ENCODE measurements at regions not wholly inside any gene's neighbourhood (a gene's known extent, or its start where the extent isn't known, plus 50 kb on each side); places are given as distances from the start of the nearest gene placed in this dataset.

DNA sequence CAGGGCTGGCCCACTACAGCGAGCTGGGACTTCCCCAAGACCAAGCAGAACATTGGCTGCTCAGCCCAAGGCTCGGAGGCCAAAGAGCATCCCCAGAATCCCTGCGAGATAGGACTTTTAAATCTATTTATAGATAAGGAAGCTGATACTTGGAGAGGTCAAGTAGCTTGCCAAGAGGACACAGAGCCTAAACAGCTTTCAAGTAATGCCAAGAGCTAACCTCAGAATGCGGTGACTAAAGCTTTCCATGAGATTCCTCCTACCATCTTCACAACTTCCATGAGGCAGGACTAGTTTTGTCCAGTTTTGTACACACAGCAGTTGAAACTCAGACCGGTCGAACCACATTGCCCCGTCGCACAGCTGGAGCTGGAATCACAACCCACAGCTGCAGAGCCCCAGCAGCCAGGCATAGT lies 168.1 kb upstream of the TOP1 start (continued):
- no peak for TF ChIP-seq CTCF (IDR thresholded peaks at IDR 0.05 in 2 of 3, conservative IDR thresholded peaks at IDR 0.05 in 1 of 3; ENCODE audit: borderline replicate concordance in 1 of 3, insufficient read depth in 1 of 3, low read depth in 2 of 3, low read length in 2 of 3)
- no peak for TF ChIP-seq ELF1 (IDR thresholded peaks at IDR 0.05; ENCODE audit: borderline replicate concordance, low read depth)
- TF ChIP-seq FOSL1 (IDR thresholded peaks at IDR 0.05; ENCODE audit: low read depth), result peak; percentile 90
- peak; percentile 83 for TF ChIP-seq MAX (IDR thresholded peaks at IDR 0.05)

DNA sequence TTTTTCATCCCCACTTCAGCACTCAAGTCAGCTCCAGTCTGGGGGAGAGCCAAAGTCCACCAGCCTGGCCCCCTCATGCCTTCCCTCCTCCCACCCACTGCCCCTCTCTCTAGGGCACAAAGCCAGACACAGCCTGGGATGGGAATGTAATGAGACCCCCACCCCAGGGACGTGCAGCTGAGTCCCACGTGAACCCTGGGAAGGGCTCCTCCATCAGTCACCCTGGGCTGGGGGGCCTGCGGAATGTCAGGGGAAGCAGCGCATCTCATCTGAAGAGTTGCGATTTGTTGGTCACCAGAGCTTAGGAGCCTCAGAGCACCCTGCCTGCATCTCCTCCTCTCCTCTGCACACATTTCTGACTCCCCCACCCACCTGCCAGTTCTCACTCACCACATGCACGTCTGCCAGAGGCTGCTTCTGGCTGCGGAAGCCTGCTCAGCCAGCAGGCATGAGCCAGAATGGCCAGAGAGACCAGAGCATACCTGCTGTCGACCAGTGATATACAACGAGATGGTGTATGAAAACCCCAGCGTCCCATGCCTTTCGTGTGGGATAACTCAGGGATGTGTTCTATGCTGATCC lies 167.1 kb upstream of the TOP1 start:
- Histone ChIP-seq H3K79me2 (ENCODE audit: insufficient read depth, low read length) (no peaks in the 10 kb centered on the region), H3K4me2 (ENCODE audit: low read length) (peak overlapping the region; percentile 74), H3K36me3 (ENCODE audit: control insufficient read depth in 1 of 2, insufficient read depth in 2 of 2, low read length in 2 of 2) (no peaks in the 10 kb centered on the region), H3K9ac (ENCODE audit: low read length) (peak overlapping the region; percentile 30), H2AFZ (ENCODE audit: low read depth, low read length, poor library complexity, severe bottlenecking) (no peak overlapping the region), H3K27ac (ENCODE audit: low read depth, low read length) (no peak overlapping the region), H3K9me3 (ENCODE audit: control insufficient read depth in 1 of 2, insufficient read depth in 1 of 2, low read depth in 1 of 2, low read length in 2 of 2) (no peaks in the 10 kb centered on the region), H3K27me3 (ENCODE audit: insufficient read depth, low read length) (no peaks in the 10 kb centered on the region), H3K9me2 (ENCODE audit: insufficient read depth) (no peaks in the 10 kb centered on the region), H3K4me1 (ENCODE audit: control insufficient read depth in 1 of 2, insufficient read depth in 2 of 2, low read length in 2 of 2) (peaks cover 21 to 38% of the 10 kb centered on the region in 2 experiments), H3K4me3 (replicated peaks in 1 of 2; ENCODE audit: low read depth in 1 of 2, low read length in 2 of 2) (no peak overlapping the region), H4K20me1 (ENCODE audit: insufficient read depth) (no peaks in the 10 kb centered on the region)
- DNase-seq (ENCODE audit: low read depth, low spot score), result no peak
- no peak for ATAC-seq
- ChIA-PET CTCF (no interaction called here), RAD21 (ENCODE audit: low non-redundant PET in 1 of 2, low total read pairs in 2 of 2, uncharacterized antibody in 2 of 2, unreplicated experiment in 2 of 2) (no interaction called here), POLR2A (no interaction called here)
- TF ChIP-seq TCF7L2 (IDR thresholded peaks at IDR 0.05; ENCODE audit: borderline replicate concordance, extremely low read depth, insufficient read depth, insufficient read length) (no peak), SP1 (IDR thresholded peaks at IDR 0.05; ENCODE audit: low read depth) (no peak)
- intact Hi-C loops (cut with micrococcal nuclease), result no loop called here
- BruUV-seq (replicated peaks), result no TSS peak
